ENCODE measurements at regions not wholly inside any gene's neighbourhood (a gene's known extent, or its start where the extent isn't known, plus 50 kb on each side); places are given as distances from the start of the nearest gene placed in this dataset.

- 26% methylated on average over 14 of the region's 14 CpGs for WGBS (ENCODE audit: low lambda C conversion rate)
- Histone ChIP-seq H4K20me1 (ENCODE audit: insufficient read depth, low read length) (no peaks in the 10 kb centered on the region), H3K27ac (ENCODE audit: extremely low read length, insufficient read depth, low read length) (no peak overlapping the region), H3K4me1 (ENCODE audit: insufficient read depth, low read length) (no peaks in the 10 kb centered on the region), H3K4me2 (ENCODE audit: low read depth, low read length) (no peak overlapping the region), H3K9me3 (ENCODE audit: low read length) (peaks cover 10% of the 10 kb centered on the region; the same call in 1 of the 2 replicates), H3K79me2 (ENCODE audit: insufficient read depth, low read length) (no peaks in the 10 kb centered on the region), H3K4me3 (replicated peaks in 1 of 3; ENCODE audit: insufficient read depth in 1 of 3, low read depth in 2 of 3, low read length in 3 of 3) (no peak overlapping the region), H3K9ac (ENCODE audit: insufficient read depth, low read depth, low read length) (no peak overlapping the region), H2AFZ (ENCODE audit: low read length) (no peak overlapping the region), H3K27me3 (ENCODE audit: control insufficient read depth in 1 of 2, insufficient read depth in 2 of 2, low read length in 2 of 2) (peaks cover 5 to 51% of the 10 kb centered on the region in 2 experiments), H3K36me3 (replicated peaks in 1 of 2; ENCODE audit: control insufficient read depth in 1 of 2, insufficient read depth in 2 of 2, low read length in 2 of 2) (no peaks in the 10 kb centered on the region)
- TF ChIP-seq SMC3 (IDR thresholded peaks at IDR 0.05; ENCODE audit: low read length): no peak
- no peak for TF ChIP-seq TRIM22 (IDR thresholded peaks at IDR 0.05)
- TF ChIP-seq CCDC6 (CRISPR knock-in tag; IDR thresholded peaks at IDR 0.05): no peak
- no peak for TF ChIP-seq MBD4 (IDR thresholded peaks at IDR 0.05; ENCODE audit: borderline replicate concordance, low read length)
- TF ChIP-seq SNAI1 (CRISPR knock-in tag; IDR thresholded peaks at IDR 0.05; ENCODE audit: borderline replicate concordance): no peak
- TF ChIP-seq AHDC1 (CRISPR knock-in tag; IDR thresholded peaks at IDR 0.05; ENCODE audit: borderline replicate concordance): no peak
- TF ChIP-seq NPAS2 (CRISPR knock-in tag; IDR thresholded peaks at IDR 0.05; ENCODE audit: borderline replicate concordance): no peak
- TF ChIP-seq MTA1 (CRISPR knock-in tag; IDR thresholded peaks at IDR 0.05; ENCODE audit: borderline replicate concordance): no peak
- no peak for TF ChIP-seq ZNF451 (CRISPR knock-in tag; IDR thresholded peaks at IDR 0.05)
- no peak for TF ChIP-seq TFE3 (CRISPR knock-in tag; IDR thresholded peaks at IDR 0.05)
- in situ Hi-C loops (cut with HindIII; ENCODE audit: extremely low pct_ligation_motif_present, low pct_unique_long_range_greater_than_20kb): no loop called here
- FAIRE-seq (no peak), ATAC-seq (no peak), DNase-seq (ENCODE audit: low spot score) (no peak)
- intact Hi-C loops (cut with micrococcal nuclease; ENCODE audit: unreplicated experiment): no loop called here
- ChIA-PET POLR2A (no interaction called here), CTCF (ENCODE audit: low intra/inter-chr PET ratio, low total read pairs) (no interaction called here)
- BruUV-seq (replicated peaks): no TSS peak
Observed at GRCh38 chr2:390959-391358, 103.1 kb upstream of the ALKAL2 start.

Data from HepG2 (cell line).